A549 (cell line): ENCODE measurements at regions not wholly inside any gene's neighbourhood (a gene's known extent, or its start where the extent isn't known, plus 50 kb on each side); places are given as distances from the start of the nearest gene placed in this dataset.

Source experiments
- EP300 ChIP-seq, 2 experiments: fragments of >200 bp; sonication (Bioruptor Twin); formaldehyde crosslinking; IDR thresholded peaks; 2 replicates in 1 of 2; 3 replicates in 1 of 2; pipeline ENCODE4 v1.6.1; 2016 to 2017
- ESRRA ChIP-seq: fragments of 150-350 bp; IDR thresholded peaks from 2 replicates; pipeline ENCODE4 v1.6.1; 2014; ENCODE audit warnings: mild to moderate bottlenecking, low read length, borderline replicate concordance
- RNF2 ChIP-seq: fragments of 200-600 bp; sonication (generic); IDR thresholded peaks from 2 replicates; pipeline ENCODE4 v1.6.1; 2016; ENCODE audit warnings: low read depth, mild to moderate bottlenecking, antibody characterized with exemption, moderate library complexity, borderline replicate concordance
- TF ChIP-seq, protein P1 (sequence below): fragments of >200 bp; sonication (Bioruptor Twin); formaldehyde crosslinking; IDR thresholded peaks from 3 replicates; pipeline ENCODE4 v1.5.1; 2016

DNA sequence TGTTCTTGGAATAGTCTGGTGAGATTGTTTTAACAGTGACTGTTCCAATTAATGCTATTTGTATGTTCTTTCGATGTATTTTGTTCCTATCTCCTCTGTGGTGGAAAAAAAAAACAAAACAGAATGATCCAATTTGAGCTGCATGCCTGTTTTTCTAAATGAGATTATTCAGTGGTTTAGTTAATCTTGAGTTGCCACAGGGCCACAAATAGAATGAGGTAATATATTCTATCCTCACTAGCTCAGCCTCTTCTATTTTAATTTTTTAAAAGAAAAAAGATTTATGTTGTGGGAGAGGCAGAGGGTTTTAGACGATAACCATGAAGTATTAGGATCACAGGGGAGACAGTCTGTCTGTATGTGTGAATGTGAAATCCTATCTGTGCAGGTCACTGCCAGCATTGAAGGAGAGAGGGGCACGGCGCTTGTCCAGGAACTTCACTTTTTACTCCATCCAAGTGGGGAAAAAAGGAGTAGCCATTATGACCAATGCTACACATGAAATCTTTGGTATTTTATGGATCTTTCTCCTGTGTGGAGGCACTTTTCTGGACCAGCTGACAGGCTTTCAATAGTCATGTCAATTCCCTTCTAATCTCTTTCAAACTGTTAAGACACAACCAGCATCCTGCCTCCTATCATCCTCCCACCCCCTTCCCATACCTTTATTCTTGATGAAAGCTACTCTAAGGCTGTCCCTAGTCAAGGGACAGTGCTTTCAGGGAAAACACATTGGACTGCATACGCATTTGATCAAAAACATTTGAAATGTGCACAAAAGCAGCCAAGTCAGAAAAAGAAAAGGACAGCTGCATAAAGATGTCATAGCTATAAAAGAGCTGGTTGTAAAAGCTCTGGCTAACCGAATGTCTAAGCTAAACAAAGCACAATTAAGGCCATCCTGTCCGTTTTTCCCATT lies 1063.8 kb upstream of the INTU start:
- TF ChIP-seq, protein P1, sequence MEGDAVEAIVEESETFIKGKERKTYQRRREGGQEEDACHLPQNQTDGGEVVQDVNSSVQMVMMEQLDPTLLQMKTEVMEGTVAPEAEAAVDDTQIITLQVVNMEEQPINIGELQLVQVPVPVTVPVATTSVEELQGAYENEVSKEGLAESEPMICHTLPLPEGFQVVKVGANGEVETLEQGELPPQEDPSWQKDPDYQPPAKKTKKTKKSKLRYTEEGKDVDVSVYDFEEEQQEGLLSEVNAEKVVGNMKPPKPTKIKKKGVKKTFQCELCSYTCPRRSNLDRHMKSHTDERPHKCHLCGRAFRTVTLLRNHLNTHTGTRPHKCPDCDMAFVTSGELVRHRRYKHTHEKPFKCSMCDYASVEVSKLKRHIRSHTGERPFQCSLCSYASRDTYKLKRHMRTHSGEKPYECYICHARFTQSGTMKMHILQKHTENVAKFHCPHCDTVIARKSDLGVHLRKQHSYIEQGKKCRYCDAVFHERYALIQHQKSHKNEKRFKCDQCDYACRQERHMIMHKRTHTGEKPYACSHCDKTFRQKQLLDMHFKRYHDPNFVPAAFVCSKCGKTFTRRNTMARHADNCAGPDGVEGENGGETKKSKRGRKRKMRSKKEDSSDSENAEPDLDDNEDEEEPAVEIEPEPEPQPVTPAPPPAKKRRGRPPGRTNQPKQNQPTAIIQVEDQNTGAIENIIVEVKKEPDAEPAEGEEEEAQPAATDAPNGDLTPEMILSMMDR: no peak
- TF ChIP-seq EP300 (IDR thresholded peaks at IDR 0.05) (no peak), ESRRA (no peak), RNF2 (no peak)
